GM23248 (cell line): ENCODE measurements at regions not wholly inside any gene's neighbourhood (a gene's known extent, or its start where the extent isn't known, plus 50 kb on each side); places are given as distances from the start of the nearest gene placed in this dataset.

Experiments
- EZH2 ChIP-seq: fragments of 200-600 bp; sonication (generic); IDR thresholded peaks from 2 replicates; pipeline ENCODE4 v1.6.1; 2018; ENCODE audit warnings: antibody characterized with exemption, mild to moderate bottlenecking; ENCODE audit not compliant: insufficient read depth, poor library complexity, severe bottlenecking
- EZH2phosphoT487 ChIP-seq: fragments of 200-600 bp; sonication (generic); IDR thresholded peaks from 2 replicates; pipeline ENCODE4 v1.6.1; 2018; ENCODE audit warnings: antibody characterized with exemption, moderate library complexity, mild to moderate bottlenecking, low read depth; ENCODE audit not compliant: insufficient read depth

GRCh38 chr5:67917561-67917960, 298.0 kb upstream of the PIK3R1 start:
- TF ChIP-seq EZH2phosphoT487 (no peak), EZH2 (no peak)
